Neural progenitor cell (in vitro differentiated cells): ENCODE measurements at regions not wholly inside any gene's neighbourhood (a gene's known extent, or its start where the extent isn't known, plus 50 kb on each side); places are given as distances from the start of the nearest gene placed in this dataset.

Experiments used
- DNase-seq: peaks from one replicate; pipeline ENCODE4 v3.0.0-alpha.2; 2016; ENCODE audit warnings: low spot score
- H2AFZ ChIP-seq: fragments of 200-600 bp; sonication (generic); replicated peaks from 2 replicates; pipeline ENCODE4 v1.6.1; 2016; ENCODE audit warnings: antibody characterized with exemption
- H3F3A ChIP-seq: fragments of 200-600 bp; sonication (generic); 2 replicates; pipeline ENCODE4 v1.6.1; 2016; ENCODE audit warnings: antibody characterized with exemption, low read depth
- H3K27ac ChIP-seq: fragments of 200-600 bp; sonication (generic); 2 replicates; pipeline ENCODE4 v1.5.1; 2016; ENCODE audit warnings: mild to moderate bottlenecking
- H3K27me3 ChIP-seq: fragments of 200-600 bp; sonication (generic); 2 replicates; pipeline ENCODE4 v1.6.1; 2016; ENCODE audit warnings: mild to moderate bottlenecking, moderate library complexity
- H3K36me3 ChIP-seq: fragments of 200-600 bp; sonication (generic); 2 replicates; pipeline ENCODE4 v1.5.1; 2016
- H3K4me1 ChIP-seq: fragments of 200-600 bp; sonication (generic); 2 replicates; pipeline ENCODE4 v1.6.1; 2016; ENCODE audit warnings: mixed run types
- H3K4me2 ChIP-seq: fragments of 200-600 bp; sonication (generic); 2 replicates; pipeline ENCODE4 v1.6.1; 2016
- H3K4me3 ChIP-seq: fragments of 200-600 bp; sonication (generic); 2 replicates; pipeline ENCODE4 v1.5.1; 2016
- H3K79me2 ChIP-seq: fragments of 200-600 bp; sonication (generic); 2 replicates; pipeline ENCODE4 v1.6.1; 2016; ENCODE audit warnings: low read depth
- H3K9ac ChIP-seq: fragments of 200-600 bp; sonication (generic); 2 replicates; pipeline ENCODE4 v1.6.1; 2016
- H3K9me3 ChIP-seq: fragments of 200-600 bp; sonication (generic); 2 replicates; pipeline ENCODE4 v1.5.1; 2016; ENCODE audit warnings: low read depth
- H4K20me1 ChIP-seq: fragments of 200-600 bp; sonication (generic); 2 replicates; pipeline ENCODE4 v1.6.1; 2016; ENCODE audit warnings: low read depth
- H3K27ac Mint-ChIP-seq: 3 replicates; pipeline ENCODE4 v1.8.0; 2021; ENCODE audit warnings: mixed read lengths
- H3K27me3 Mint-ChIP-seq: 2 replicates; pipeline ENCODE4 v1.8.0; 2022; ENCODE audit warnings: low read depth, mild to moderate bottlenecking, inconsistent platforms, moderate library complexity, mixed read lengths; ENCODE audit not compliant: insufficient read depth
- H3K36me3 Mint-ChIP-seq: 3 replicates; pipeline ENCODE4 v1.8.0; 2021; ENCODE audit warnings: mixed read lengths
- H3K4me1 Mint-ChIP-seq: 3 replicates; pipeline ENCODE4 v1.8.0; 2021; ENCODE audit warnings: mixed read lengths
- H3K4me3 Mint-ChIP-seq: 3 replicates; pipeline ENCODE4 v1.8.0; 2021; ENCODE audit warnings: mild to moderate bottlenecking, moderate library complexity, mixed read lengths
- H3K9me3 Mint-ChIP-seq: 3 replicates; pipeline ENCODE4 v1.8.0; 2020; ENCODE audit warnings: mixed read lengths
- EZH2 ChIP-seq: fragments of 200-600 bp; sonication (generic); IDR thresholded peaks from 2 replicates; pipeline ENCODE4 v1.6.1; 2017; ENCODE audit warnings: antibody characterized with exemption, mild to moderate bottlenecking, moderate library complexity
- EZH2phosphoT487 ChIP-seq: fragments of 200-600 bp; sonication (generic); IDR thresholded peaks from 2 replicates; pipeline ENCODE4 v1.6.1; 2017; ENCODE audit warnings: antibody characterized with exemption
- TF ChIP-seq, protein P1 (sequence below): fragments of 200-600 bp; sonication (generic); IDR thresholded peaks from 2 replicates; pipeline ENCODE4 v1.5.1; 2017; ENCODE audit warnings: antibody characterized with exemption, mild to moderate bottlenecking

DNA sequence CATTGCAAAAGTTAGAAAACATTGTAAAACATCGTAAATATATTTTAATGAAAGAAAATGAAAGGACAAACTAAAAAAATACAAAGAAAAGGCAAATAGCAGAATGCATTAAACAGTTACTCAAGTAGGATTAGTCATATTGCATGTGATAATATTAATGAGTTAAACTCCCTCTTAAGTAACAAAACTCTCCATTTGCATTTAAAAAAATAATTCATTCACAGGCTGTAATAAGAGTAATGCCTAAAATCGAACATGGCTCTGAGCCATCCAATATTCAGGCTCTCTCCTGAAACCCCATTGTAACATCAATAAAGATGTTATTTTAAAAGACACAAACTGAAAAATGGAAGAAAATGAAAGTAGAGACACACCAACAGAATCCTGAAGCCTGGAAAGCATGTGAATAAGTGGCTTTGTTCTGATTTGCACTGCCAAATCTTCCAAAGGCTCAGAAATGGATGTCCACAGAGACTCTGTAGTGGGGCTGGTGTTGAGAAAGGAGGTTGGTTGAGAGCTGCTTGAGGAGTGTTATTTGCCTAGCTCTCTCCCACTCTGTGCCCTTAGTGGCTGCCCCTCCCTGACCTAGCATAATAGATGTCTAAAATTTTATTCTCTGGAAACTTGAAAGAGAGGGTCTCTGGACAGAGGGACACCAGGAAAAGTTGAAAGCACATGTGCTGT is 268.3 kb upstream of the MEOX2 start:
- TF ChIP-seq, protein P1, sequence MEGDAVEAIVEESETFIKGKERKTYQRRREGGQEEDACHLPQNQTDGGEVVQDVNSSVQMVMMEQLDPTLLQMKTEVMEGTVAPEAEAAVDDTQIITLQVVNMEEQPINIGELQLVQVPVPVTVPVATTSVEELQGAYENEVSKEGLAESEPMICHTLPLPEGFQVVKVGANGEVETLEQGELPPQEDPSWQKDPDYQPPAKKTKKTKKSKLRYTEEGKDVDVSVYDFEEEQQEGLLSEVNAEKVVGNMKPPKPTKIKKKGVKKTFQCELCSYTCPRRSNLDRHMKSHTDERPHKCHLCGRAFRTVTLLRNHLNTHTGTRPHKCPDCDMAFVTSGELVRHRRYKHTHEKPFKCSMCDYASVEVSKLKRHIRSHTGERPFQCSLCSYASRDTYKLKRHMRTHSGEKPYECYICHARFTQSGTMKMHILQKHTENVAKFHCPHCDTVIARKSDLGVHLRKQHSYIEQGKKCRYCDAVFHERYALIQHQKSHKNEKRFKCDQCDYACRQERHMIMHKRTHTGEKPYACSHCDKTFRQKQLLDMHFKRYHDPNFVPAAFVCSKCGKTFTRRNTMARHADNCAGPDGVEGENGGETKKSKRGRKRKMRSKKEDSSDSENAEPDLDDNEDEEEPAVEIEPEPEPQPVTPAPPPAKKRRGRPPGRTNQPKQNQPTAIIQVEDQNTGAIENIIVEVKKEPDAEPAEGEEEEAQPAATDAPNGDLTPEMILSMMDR, result no peak
- no peak for TF ChIP-seq EZH2phosphoT487
- TF ChIP-seq EZH2, result no peak
- Mint-ChIP-seq H3K27me3 (no peaks in the 10 kb centered on the region), H3K9me3 (no peaks in the 10 kb centered on the region), H3K4me1 (no peaks in the 10 kb centered on the region), H3K4me3 (no peak overlapping the region), H3K27ac (no peak overlapping the region), H3K36me3 (no peaks in the 10 kb centered on the region)
- no peak overlapping the region for H3K4me3 ChIP-seq
- no peaks in the 10 kb centered on the region for H3K9me3 ChIP-seq
- no peak overlapping the region for H3K27ac ChIP-seq
- no peaks in the 10 kb centered on the region for H4K20me1 ChIP-seq
- H3K79me2 ChIP-seq, result no peaks in the 10 kb centered on the region
- no peaks in the 10 kb centered on the region for H3K4me1 ChIP-seq
- H3K4me2 ChIP-seq, result no peak overlapping the region
- H2AFZ ChIP-seq, result no peak overlapping the region
- no peaks in the 10 kb centered on the region for H3K36me3 ChIP-seq
- no peaks in the 10 kb centered on the region for H3K27me3 ChIP-seq
- DNase-seq, result no peak
- H3K9ac ChIP-seq, result no peak overlapping the region
- H3F3A ChIP-seq, result no peaks in the 10 kb centered on the region

- H3K79me2 ChIP-seq, result no peaks in the 10 kb centered on the region
- no peak for DNase-seq
- H3K27ac ChIP-seq, result no peak overlapping the region
- TF ChIP-seq, protein P1, result no peak
- TF ChIP-seq EZH2, result no peak
- TF ChIP-seq EZH2phosphoT487, result no peak
- no peaks in the 10 kb centered on the region for H3K9me3 ChIP-seq
- Mint-ChIP-seq H3K27ac (no peak overlapping the region), H3K36me3 (no peaks in the 10 kb centered on the region), H3K27me3 (no peaks in the 10 kb centered on the region), H3K9me3 (no peaks in the 10 kb centered on the region), H3K4me3 (no peak overlapping the region), H3K4me1 (no peaks in the 10 kb centered on the region)
- no peak overlapping the region for H3K4me3 ChIP-seq
- H3F3A ChIP-seq, result no peaks in the 10 kb centered on the region
- no peak overlapping the region for H3K4me2 ChIP-seq
- H2AFZ ChIP-seq, result no peak overlapping the region
- no peaks in the 10 kb centered on the region for H3K36me3 ChIP-seq
- H3K4me1 ChIP-seq, result no peaks in the 10 kb centered on the region
- no peak overlapping the region for H3K9ac ChIP-seq
- H4K20me1 ChIP-seq, result no peaks in the 10 kb centered on the region
- no peaks in the 10 kb centered on the region for H3K27me3 ChIP-seq
Measured at GRCh38 chr7:15950299-15950698, 263.8 kb upstream of the MEOX2 start.

GRCh38 chr7:15947754-15948153 is 261.3 kb upstream of the MEOX2 start:
- Mint-ChIP-seq H3K9me3 (no peaks in the 10 kb centered on the region), H3K36me3 (no peaks in the 10 kb centered on the region), H3K4me1 (no peaks in the 10 kb centered on the region), H3K27ac (no peak overlapping the region), H3K27me3 (no peaks in the 10 kb centered on the region), H3K4me3 (no peak overlapping the region)
- no peaks in the 10 kb centered on the region for H3K9me3 ChIP-seq
- no peak overlapping the region for H3K4me2 ChIP-seq
- no peaks in the 10 kb centered on the region for H3K27me3 ChIP-seq
- no peak overlapping the region for H3K4me3 ChIP-seq
- H3K36me3 ChIP-seq, result no peaks in the 10 kb centered on the region
- no peak overlapping the region for H3K9ac ChIP-seq
- no peak for TF ChIP-seq EZH2
- no peak for TF ChIP-seq EZH2phosphoT487
- TF ChIP-seq, protein P1, result no peak
- H3K79me2 ChIP-seq, result no peaks in the 10 kb centered on the region
- H3F3A ChIP-seq, result no peaks in the 10 kb centered on the region
- no peaks in the 10 kb centered on the region for H3K4me1 ChIP-seq
- H2AFZ ChIP-seq, result no peak overlapping the region
- H3K27ac ChIP-seq, result no peak overlapping the region
- no peak for DNase-seq
- H4K20me1 ChIP-seq, result no peaks in the 10 kb centered on the region
